ENCODE measurements at regions not wholly inside any gene's neighbourhood (a gene's known extent, or its start where the extent isn't known, plus 50 kb on each side); places are given as distances from the start of the nearest gene placed in this dataset.

DNA sequence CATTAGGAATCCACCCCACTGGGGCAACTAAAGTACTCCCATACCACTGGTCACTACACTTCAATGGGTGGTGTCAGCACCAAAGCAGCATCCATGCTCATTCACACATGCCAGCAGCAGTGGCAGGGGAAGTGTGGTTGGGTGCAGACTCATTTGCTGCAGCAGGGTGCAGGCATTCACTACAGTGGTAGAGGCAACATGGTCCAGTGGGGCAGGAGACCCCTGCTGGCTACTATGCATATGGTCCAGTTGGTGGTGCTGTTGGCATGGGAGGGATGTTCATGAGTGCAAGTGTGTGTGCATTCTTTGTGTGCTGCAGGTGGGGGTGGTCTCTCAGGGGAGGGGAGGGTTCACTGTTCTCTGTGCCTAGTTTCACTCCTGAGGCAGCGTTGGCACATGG is 908.4 kb upstream of the NOVA1 start:
- TF ChIP-seq, protein P1, sequence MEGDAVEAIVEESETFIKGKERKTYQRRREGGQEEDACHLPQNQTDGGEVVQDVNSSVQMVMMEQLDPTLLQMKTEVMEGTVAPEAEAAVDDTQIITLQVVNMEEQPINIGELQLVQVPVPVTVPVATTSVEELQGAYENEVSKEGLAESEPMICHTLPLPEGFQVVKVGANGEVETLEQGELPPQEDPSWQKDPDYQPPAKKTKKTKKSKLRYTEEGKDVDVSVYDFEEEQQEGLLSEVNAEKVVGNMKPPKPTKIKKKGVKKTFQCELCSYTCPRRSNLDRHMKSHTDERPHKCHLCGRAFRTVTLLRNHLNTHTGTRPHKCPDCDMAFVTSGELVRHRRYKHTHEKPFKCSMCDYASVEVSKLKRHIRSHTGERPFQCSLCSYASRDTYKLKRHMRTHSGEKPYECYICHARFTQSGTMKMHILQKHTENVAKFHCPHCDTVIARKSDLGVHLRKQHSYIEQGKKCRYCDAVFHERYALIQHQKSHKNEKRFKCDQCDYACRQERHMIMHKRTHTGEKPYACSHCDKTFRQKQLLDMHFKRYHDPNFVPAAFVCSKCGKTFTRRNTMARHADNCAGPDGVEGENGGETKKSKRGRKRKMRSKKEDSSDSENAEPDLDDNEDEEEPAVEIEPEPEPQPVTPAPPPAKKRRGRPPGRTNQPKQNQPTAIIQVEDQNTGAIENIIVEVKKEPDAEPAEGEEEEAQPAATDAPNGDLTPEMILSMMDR (IDR thresholded peaks at IDR 0.05; ENCODE audit: low read depth, low read length) = no peak
- H3K9me3 ChIP-seq (ENCODE audit: control insufficient read depth, insufficient read depth, low read length) = peaks cover 17% of the 10 kb centered on the region
- no peak for DNase-seq (ENCODE audit: low read depth, low spot score)
- H3K27ac ChIP-seq (ENCODE audit: low read depth, low read length) = no peak overlapping the region
- POLR2A ChIA-PET = no interaction called here
- H3K4me3 ChIP-seq (ENCODE audit: low read depth, low read length) = no peak overlapping the region
- no peaks in the 10 kb centered on the region for H3K27me3 ChIP-seq (ENCODE audit: control insufficient read depth, insufficient read depth, low read length)
- CTCF ChIA-PET = no interaction called here

DNA sequence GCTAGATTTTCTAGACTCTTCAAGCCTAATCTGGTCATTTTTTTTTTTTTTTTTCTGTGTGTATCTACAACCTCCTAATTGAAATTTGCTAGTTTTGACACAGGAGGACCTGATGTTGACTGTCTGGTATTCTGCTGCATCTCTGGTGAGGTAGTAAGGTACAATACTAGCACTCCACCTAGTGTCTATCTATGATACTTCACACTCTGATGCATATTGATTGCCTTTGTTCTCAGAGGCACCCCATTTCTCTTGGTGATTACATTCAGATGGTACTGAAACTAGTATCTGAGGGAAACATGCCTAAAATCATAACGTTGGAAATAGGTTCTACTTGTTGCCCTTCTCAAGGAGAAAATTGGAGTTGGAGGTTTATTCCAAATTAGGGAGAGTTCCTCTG is 930.5 kb upstream of the NOVA1 start:
- Histone ChIP-seq H3K9me3 (ENCODE audit: control insufficient read depth, insufficient read depth, low read length) (peaks cover 4% of the 10 kb centered on the region), H3K4me3 (ENCODE audit: low read depth, low read length) (no peak overlapping the region), H3K27me3 (ENCODE audit: control insufficient read depth, insufficient read depth, low read length) (no peaks in the 10 kb centered on the region), H3K27ac (ENCODE audit: low read depth, low read length) (no peak overlapping the region)
- POLR2A ChIA-PET = no interaction called here
- DNase-seq (ENCODE audit: low read depth, low spot score) = no peak
- CTCF ChIA-PET = no interaction called here
- TF ChIP-seq, protein P1 (IDR thresholded peaks at IDR 0.05; ENCODE audit: low read depth, low read length) = no peak

DNA sequence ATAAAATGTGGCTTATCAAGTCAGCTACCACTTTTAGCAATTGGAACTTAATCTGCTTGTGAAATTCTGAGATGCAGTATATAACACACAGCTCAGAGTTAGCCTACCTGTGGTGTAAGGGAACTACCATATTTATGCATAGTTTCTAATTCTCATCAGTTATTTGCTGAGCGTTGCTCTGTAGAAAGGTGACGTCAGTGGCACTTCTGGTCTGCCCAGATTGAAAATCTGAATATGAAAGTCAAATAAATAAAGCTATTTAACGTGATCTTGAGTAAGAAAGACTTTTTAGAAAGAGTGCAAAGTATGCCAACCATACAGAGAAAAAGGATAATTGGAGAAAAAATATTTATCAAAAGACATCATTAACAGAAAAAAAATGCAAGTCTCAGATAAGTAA is 938.9 kb upstream of the NOVA1 start:
- POLR2A ChIA-PET = no interaction called here
- CTCF ChIA-PET = no interaction called here

DNA sequence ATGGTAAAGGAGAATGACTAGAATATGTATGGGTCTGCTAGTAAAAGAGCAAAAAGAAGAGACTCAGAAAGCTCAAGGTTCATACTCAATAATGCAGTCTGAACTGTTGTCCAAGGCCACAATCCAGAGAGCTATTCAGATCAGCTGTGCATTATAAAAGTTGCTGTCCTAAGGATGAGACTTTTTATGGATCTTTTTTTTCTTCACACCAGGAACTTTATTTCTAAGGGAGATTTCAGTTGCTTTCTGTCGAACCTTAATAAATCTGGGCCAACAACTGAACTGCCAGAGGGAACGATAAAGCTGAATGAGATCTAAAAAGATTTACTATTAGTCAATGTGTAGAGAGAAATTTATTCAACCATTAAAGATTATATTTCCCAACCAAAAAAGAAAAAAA is 948.3 kb upstream of the NOVA1 start:
- no peak overlapping the region for H3K27ac ChIP-seq (ENCODE audit: low read depth, low read length)
- H3K4me3 ChIP-seq (ENCODE audit: low read depth, low read length) = no peak overlapping the region
- TF ChIP-seq, protein P1 (IDR thresholded peaks at IDR 0.05; ENCODE audit: low read depth, low read length) = no peak
- peaks cover 13% of the 10 kb centered on the region for H3K9me3 ChIP-seq (ENCODE audit: control insufficient read depth, insufficient read depth, low read length)
- ChIA-PET POLR2A (no interaction called here), CTCF (no interaction called here)
- DNase-seq (ENCODE audit: low read depth, low spot score) = no peak
- H3K27me3 ChIP-seq (ENCODE audit: control insufficient read depth, insufficient read depth, low read length) = no peaks in the 10 kb centered on the region

More for the DNA sequence above, 938.9 kb upstream of the NOVA1 start:
- Histone ChIP-seq H3K4me3 (ENCODE audit: low read depth, low read length) (no peak overlapping the region), H3K9me3 (ENCODE audit: control insufficient read depth, insufficient read depth, low read length) (peaks cover 12% of the 10 kb centered on the region), H3K27ac (ENCODE audit: low read depth, low read length) (no peak overlapping the region), H3K27me3 (ENCODE audit: control insufficient read depth, insufficient read depth, low read length) (no peaks in the 10 kb centered on the region)
- TF ChIP-seq, protein P1 (IDR thresholded peaks at IDR 0.05; ENCODE audit: low read depth, low read length) = no peak
- no peak for DNase-seq (ENCODE audit: low read depth, low spot score)

DNA sequence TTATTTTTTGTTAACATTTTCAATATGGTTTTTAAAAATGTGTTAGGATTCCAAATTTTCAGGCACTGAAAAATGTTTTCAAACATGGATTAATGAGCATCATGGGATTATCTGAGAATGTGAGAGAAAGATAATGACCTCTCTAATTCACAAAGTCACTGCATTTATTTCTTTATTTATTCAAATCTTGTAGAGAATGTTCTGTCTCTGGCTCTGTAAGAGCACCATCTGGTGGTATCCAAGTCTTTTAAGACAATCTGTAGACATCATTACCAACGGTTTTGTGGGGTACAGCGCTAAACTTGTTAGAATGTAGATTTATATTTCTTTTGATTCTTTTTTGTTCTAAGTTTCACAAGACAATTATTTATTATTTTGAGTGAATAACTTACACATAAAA is 956.0 kb upstream of the NOVA1 start:
- POLR2A ChIA-PET = no interaction called here
- Histone ChIP-seq H3K27ac (ENCODE audit: low read depth, low read length) (no peak overlapping the region), H3K9me3 (ENCODE audit: control insufficient read depth, insufficient read depth, low read length) (peaks cover 6% of the 10 kb centered on the region; the same call in 1 of the 2 replicates), H3K4me3 (ENCODE audit: low read depth, low read length) (no peak overlapping the region), H3K27me3 (ENCODE audit: control insufficient read depth, insufficient read depth, low read length) (no peaks in the 10 kb centered on the region)
- CTCF ChIA-PET = no interaction called here
- TF ChIP-seq, protein P1 (IDR thresholded peaks at IDR 0.05; ENCODE audit: low read depth, low read length) = no peak
- DNase-seq (ENCODE audit: low read depth, low spot score) = no peak
